Endothelial cell (in vitro differentiated cells): ENCODE measurements at regions not wholly inside any gene's neighbourhood (a gene's known extent, or its start where the extent isn't known, plus 50 kb on each side); places are given as distances from the start of the nearest gene placed in this dataset.

ENCODE experiments used
- microRNA-seq: library from miRNA; unstranded; fragments of <30 nt; microRNA quantifications from one replicate; pipeline ENCODE4, GENCODE V29; 2020; ENCODE audit not compliant: unreplicated experiment

Small RNA genes lying in the stretch of these regions (microRNA-seq; reads per million reads assigned to microRNA genes)
- gene MIR4436A, result 1.0 reads per million, percentile 13 among the genes with 10 or more reads in this experiment
